ENCODE measurements at regions not wholly inside any gene's neighbourhood (a gene's known extent, or its start where the extent isn't known, plus 50 kb on each side); places are given as distances from the start of the nearest gene placed in this dataset.

- no peak for TF ChIP-seq CTCF (IDR thresholded peaks at IDR 0.05; ENCODE audit: low read length)
- TF ChIP-seq EZH2 (IDR thresholded peaks at IDR 0.05; ENCODE audit: borderline replicate concordance, low read length) = no peak
These were observed 345.7 kb upstream of the UMPS start for GRCh38 chr3:124384527-124384926.
